ENCODE measurements at regions not wholly inside any gene's neighbourhood (a gene's known extent, or its start where the extent isn't known, plus 50 kb on each side); places are given as distances from the start of the nearest gene placed in this dataset.

- no peak for TF ChIP-seq GATA2 (IDR thresholded peaks at IDR 0.05; ENCODE audit: insufficient read depth, insufficient read length, low read depth, low read length)
- no peak for TF ChIP-seq CTCF (IDR thresholded peaks at IDR 0.05; ENCODE audit: extremely low read depth in 1 of 2, insufficient read depth in 1 of 2, low read depth in 1 of 2, low read length in 2 of 2)
Measured at GRCh38 chr4:58411904-58412303, 1301.7 kb upstream of the IGFBP7 start.

Data from endothelial cell of umbilical vein (primary cell).